Activated CD4-positive, alpha-beta T cell treated with anti-CD3 and anti-CD28 coated beads, Interleukin-2, amount 50 U/mL, for 1 hour (primary cell): ENCODE measurements at regions not wholly inside any gene's neighbourhood (a gene's known extent, or its start where the extent isn't known, plus 50 kb on each side); places are given as distances from the start of the nearest gene placed in this dataset.

Experiments
- DNase-seq: peaks from one replicate; pipeline ENCODE4 v3.0.0-alpha.2; 2020

- no peak for DNase-seq
Observed at GRCh38 chr1:234875328-234875952, 253.2 kb downstream of the TOMM20 start.

DNA sequence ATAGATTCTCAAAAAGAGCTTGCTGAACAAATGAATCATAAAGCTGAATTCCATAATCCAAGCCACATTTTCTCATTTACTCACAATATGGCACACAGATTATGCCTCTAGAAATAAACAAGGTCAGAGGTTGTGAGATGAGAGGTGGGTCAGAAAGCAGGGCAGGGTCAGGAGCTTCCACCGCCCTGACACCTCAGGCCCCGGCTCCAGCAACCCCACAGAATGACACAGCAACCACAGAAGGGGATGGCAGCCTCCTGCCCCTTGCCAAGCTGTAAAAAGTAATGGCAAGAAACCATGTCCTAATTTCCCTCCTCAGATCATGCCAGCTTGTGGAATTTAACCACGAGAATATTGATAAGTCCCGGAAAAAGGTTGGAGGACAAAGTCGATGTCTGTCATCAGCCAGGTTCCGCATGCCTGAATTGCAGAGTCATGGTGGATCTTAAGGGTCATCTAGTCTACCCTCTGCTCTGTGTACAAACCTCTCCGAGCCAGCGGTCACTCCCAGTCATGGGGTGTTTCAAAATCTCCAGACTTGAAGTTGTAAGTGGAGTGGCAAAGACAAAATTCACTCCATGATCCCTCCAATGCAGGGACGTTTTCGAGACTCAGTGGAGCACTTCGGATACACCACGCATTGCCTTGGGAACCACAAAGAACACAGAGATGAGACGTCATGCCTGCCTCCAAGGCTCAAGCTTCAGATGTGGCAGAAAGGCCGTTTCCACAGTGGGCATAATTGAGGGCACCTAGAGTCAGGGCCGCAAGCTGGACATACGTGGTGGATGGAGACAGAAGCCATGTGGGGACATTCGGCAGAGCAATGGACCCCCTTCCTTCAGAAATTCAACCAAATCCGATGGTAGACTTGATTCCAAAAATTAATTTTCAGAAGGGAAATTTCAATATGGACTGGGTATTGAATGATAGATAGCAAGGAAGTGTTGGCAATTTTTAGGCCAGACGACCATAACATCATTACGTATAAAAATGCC, 254.0 kb downstream of the TOMM20 start:
- DNase-seq = no peak

DNA sequence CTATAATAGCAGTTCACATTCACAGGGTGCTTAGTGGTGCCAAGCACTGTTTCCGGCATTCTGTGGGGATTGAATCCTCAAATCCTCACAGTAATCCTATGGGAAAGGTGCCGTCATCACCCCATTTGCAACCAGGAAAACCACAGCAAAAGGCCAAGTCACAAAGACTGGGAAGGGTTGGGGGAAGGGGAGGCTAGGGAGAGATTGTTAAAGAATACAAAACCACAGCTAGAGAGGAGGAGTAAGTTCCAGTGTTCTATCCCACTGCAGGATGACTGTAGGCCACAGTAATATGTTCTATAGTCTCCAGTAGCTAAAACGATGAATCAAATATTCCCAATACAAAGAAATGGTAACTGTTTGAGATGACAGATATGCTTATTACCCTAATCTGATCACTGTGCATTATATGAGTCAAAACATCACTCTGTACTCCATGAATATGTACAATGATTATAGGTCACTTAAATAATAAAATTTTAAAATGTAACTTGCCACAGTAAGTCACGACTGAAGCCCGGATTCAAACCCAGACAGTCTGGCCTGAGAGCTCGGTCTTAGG, 256.8 kb downstream of the TOMM20 start:
- DNase-seq = no peak

DNA sequence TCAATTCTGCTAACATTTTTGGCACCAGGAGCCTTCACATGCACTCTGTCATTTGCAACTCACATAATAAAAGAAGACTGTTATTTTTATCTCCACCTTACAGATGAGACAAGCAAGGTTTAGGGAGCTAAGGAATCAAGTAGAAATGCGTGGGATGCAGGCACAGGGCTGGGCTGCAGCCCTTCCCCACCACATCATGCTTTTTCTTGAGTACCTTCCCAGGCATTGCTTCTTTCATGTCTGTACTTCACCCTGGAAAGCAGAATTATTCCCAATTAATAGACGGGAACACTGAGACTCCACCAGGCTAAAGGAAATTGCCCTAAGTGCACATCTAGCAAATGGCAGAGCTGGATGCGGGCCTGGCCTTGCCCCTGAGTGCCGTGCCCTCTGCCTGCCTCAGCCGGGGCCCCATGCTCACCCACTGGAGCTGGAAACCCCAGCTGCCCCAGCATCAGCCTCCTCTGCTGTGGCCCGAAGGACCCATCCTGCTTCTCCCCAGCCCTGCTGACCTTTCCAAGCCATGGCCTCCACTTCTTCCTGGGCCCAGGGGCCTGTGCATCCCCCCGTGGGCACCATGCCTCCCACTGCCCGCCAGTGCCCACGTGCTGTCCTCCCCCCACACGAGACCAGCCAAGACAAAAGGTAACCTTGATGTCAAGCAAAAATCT, 257.5 kb downstream of the TOMM20 start:
- DNase-seq = no peak

DNA sequence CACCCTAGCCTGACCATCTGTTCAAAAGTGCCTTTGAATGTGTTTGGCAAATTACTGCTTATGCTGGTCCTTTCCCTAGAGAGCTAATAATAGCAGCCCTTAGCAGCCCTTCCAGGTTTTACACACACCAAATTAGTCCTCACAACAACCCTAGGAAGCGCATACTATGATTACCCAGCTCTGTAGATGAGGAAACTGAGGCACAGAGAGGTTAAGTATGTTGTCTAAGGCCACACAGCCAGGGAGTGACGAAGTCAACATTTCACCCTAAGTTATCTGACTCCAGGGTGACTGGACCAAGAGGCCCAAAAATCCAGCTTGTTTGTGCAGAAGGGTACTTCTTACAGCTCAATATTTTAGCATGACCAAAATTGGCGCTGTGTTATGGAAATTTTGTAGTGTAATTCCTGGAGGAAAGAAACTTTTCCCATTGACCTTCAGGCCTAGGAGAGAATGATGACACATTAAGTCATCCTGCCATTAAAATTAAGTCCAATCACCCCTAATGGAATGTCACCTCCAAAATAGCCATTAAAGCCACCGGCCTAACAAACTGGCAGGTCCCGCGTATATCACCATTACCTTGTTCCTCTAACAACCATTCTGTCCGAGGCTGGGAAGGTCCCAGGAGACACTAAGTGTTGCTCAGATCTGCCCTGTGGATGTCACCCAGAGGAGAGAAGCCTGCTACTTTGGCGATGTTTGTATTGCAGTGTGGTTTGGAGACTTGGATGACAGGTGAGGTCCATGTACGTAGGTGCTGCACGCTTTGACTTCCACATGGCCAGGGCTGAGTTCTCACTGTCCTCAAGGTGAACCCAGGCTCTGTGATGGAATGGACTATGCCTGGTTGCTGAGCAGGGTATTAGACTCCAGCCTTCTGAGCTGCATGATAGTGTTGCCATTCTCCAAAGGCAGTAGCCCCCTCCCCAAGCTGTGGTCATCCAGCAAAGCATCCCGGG, 258.3 kb downstream of the TOMM20 start:
- no peak for DNase-seq

DNA sequence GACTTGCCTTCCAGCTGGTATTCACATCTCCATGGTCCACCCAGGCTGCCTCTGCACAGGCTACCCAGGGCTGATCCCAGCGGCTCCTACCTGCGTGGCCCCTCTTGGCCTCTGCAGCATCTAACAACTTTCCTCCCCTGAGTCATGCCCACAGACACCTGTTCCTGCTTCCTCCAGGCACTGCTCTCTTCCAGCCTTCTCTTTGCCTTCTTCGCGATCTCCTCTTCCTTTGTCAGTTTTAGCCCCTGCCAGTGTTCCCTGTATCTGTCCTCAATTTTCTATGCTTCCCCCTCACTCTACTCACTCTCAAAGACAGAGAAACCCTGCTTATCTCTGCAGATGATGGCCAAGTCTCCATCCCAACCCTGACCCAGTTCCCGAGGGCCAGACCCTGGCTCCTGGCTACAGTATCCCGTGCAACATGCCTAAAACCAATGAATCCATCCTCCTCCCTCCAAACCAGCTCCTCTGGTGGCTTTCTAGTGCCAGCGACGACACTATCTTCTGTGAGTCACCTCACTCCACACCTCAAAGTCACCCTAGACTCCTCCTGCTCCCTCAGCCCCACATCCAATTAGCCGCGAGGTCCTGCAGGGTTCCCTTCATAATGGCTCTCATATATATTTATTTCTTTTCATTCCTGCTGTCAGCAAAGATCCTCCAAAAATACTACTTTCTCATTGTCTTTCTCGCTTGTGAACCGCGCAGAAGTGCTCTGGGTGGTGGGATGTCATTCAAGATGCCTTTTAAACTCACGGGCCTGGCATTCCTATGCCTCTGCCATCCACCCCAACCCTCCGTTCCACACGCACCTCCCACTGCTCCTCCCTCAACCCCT, 259.2 kb downstream of the TOMM20 start:
- DNase-seq = no peak

DNA sequence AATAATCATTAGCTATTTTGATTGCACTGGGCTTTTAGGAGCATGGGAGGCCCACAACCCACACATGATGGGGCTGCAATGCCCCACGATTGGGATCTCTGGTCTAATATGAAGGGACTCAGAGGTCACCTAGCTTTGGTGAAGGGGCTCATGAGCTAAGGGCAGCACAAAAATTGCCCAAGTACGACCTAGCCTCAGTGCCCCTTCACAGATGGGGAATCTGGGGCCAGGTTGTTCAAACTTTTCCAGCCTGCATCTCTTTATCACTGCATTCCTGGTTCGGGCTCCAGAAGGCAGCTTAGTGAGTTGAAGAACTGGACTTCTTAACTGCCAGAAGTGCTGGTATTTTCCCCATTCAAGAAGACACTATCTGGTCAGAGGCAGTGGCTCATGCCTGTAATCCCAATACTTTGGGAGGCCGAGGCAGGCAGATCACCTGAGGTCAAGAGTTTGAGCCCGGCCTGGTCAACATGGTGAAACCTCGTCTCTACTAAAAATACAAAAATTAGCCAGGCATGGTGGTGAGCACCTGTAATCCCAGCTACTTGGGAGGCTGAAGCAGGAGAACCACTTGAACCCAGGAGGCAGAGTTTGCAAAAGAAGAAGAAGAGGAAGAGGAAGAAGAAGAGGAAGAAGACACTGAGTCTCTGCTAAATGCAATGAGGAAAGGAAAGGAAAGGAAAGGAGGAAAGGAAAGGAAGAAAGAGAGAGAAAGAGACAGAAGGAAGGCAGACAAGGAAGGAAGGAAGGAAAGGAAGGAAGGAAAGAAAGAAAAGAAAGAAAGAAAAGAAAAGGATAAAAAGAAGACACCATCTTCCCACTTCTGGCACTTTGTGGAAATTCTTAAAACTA, 258.5 kb upstream of the IRF2BP2 start:
- no peak for DNase-seq

GRCh38 chr1:234866007-234866866, 256.3 kb upstream of the IRF2BP2 start:
- DNase-seq = no peak

DNA sequence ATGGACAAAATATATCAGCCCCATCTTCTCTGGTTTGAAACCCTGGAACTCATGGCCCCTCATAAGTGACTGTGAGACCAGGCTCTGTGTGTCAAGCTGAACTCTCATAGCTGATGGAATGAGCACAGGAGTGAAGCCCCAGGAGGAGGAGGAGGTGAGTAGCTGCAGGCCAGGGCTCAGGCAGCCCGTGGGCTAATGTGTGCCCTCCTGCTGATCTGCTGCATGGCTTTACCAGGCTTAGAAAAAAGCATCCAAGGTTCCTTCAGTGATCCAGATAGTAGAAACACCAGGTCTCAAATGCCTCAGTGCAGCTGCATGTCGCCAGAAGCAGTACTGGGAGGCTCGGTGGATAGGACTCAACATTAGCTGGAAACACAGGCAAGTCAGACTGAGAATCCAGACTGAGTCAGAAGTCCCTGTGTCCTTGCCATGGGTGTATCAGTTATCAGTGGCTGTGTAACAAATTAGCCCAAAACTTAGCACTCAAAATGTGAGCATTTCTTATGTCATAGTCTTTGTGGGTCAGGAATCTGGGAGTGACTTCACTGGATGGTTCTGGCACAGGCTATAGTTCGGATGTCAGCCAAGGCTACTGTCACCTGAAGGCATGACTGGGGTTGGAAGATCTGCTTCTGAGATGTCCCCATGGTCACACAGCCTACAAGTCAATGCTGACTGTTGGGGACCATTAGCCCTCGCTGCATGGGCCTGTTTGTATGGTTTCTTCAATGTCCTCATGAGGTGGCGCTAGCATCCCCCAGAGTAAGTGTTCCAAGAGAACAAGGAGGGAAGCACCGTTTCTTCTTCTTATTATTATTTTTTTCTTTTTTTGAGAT, 255.4 kb upstream of the IRF2BP2 start:
- DNase-seq = no peak

- no peak for DNase-seq
Observed at GRCh38 chr1:234864116-234864515, 254.1 kb upstream of the IRF2BP2 start.

DNA sequence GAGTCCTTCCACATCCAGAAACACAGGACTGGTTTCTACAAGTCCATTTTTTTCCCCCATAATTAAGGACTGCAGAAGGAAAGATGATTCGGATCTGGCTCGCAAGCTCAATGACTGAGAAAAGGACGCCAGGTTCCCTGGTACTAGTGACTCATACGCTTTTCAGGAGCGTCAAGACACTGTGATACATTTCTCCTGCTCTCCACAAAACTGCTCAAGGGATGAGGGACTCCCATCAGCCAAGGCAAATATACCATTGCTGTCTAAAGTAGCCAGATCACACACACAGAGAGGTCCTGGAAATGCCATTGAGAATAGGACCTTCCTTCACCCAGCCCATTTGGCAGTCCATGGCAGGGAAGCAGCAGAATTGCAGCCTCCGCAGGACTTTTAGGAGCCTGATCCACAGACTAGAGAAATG, 253.6 kb upstream of the IRF2BP2 start:
- DNase-seq = no peak

GRCh38 chr1:234862944-234863515, 253.1 kb upstream of the IRF2BP2 start:
- no peak for DNase-seq

DNA sequence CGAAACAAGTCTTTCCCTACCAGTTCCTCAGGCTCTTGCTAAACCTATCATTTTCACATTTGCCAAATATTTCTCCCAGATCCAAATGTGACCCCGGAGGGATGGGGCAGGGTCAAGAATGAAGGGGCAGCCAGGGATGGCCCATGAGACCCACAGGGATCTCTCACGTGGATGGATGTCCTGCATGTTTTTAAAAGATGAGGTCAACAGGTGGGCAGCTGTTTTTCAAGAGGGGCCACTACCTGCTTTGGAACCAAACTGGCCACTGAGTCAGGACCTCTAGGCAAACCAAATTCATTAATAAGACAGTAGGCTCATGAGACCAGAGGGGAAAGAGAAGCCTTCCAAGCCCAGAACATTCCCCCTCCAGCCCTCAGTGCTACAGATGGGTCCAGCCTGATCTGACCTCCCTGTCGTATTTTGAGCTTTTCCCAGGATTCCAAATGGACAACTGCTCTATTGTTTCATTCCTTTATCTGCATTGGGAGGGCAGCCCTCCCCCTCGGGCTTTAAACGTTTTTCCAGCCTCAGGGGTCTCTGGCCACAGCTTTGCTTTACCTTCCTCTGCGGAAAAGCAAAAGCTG, 252.5 kb upstream of the IRF2BP2 start:
- no peak for DNase-seq

DNA sequence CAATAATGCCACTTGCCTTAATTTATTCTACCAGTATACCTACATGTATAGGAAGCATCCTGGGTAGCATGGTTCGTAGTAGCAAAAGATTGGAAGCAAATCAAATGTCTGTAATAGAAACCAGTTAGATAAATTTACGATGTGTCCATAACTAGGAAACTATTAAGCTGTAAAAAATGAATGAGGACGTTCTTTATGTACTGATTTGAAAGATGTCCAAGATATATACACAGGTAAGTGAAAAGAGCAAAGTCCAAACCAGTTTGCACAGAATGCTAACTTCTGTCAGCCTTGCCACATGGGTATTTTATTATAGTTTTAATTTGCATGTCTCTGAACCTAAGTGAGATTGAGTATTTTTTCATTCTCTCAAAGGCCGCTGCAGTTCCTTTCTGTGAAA, 251.8 kb upstream of the IRF2BP2 start:
- DNase-seq = no peak

DNA sequence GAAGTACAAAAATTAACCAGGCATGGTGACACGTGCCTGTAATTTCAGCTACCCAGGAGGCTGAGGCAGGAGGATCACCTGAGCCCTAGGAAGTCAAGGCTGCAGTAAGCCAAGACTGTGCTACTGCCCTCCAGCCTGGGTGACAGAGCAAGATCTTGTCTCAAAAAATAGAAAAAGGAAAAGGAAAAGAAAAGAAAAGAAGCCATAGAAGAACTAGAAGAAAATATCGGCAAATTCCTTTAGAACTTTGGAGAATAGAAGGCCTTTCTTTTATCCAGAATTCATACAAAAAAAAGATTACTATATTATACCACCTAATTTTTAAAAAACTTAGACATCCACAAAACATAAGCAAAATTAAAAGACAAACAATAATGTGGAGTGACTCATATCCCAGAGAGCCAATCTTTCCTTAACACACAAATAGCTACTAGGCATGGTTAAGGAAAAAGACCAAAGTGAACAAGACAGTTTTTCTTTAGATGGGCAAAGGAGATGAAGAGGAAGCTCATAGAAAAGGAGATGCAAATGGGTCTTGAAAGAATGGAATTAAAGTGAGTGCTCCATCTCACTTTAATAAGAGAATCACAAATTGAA, 251.1 kb upstream of the IRF2BP2 start:
- no peak for DNase-seq

GRCh38 chr1:234858722-234859121, 248.7 kb upstream of the IRF2BP2 start:
- DNase-seq = no peak

GRCh38 chr1:234856845-234857245, 246.9 kb upstream of the IRF2BP2 start:
- DNase-seq = no peak
